ENCODE measurements at regions not wholly inside any gene's neighbourhood (a gene's known extent, or its start where the extent isn't known, plus 50 kb on each side); places are given as distances from the start of the nearest gene placed in this dataset.

- TF ChIP-seq EZH2 (IDR thresholded peaks at IDR 0.05; ENCODE audit: insufficient read depth, low read length) (no peak), CTCF (IDR thresholded peaks at IDR 0.05; ENCODE audit: insufficient read depth, low read depth, low read length) (no peak)
Observed at GRCh38 chr6:40860443-40860842, 178.6 kb downstream of the UNC5CL start.

Data from astrocyte (in vitro differentiated cells and primary cell).